CD14-positive monocyte (primary cell): ENCODE measurements at regions not wholly inside any gene's neighbourhood (a gene's known extent, or its start where the extent isn't known, plus 50 kb on each side); places are given as distances from the start of the nearest gene placed in this dataset.
A peak's percentile ranks its signal among the peaks of the same experiment; 100 is the strongest.

Source experiments
- DNase-seq, 3 donors: peaks; one replicate each; pipeline ENCODE4 v3.0.0-alpha.2; 2011 to 2022
- H2AFZ ChIP-seq: 2 replicates; pipeline ENCODE4 v1.6.0; 2012; ENCODE audit warnings: mild to moderate bottlenecking, low read depth, low read length, inconsistent platforms; ENCODE audit not compliant: insufficient read depth, poor library complexity, severe bottlenecking
- H3K27ac ChIP-seq, 2 donors: 1 replicate in 1 of 2; 2 replicates in 1 of 2; pipeline ENCODE4 v1.5.1; 2012 to 2013; ENCODE audit warnings: low read length in 2 of 2, control low read depth in 1 of 2, inconsistent platforms in 1 of 2, low read depth in 1 of 2, mild to moderate bottlenecking in 1 of 2
- H3K27me3 ChIP-seq, 2 donors: one replicate each; pipeline versions ENCODE4 v1.6.0 to v1.6.1; 2011 to 2013; ENCODE audit warnings: low read length in 2 of 2; ENCODE audit not compliant: control insufficient read depth in 2 of 2, insufficient read depth in 2 of 2
- H3K36me3 ChIP-seq, 2 donors: replicated peaks in 1 of 2; 1 replicate in 1 of 2; 2 replicates in 1 of 2; pipeline versions ENCODE4 v1.5.1 to v1.6.1; 2012 to 2013; ENCODE audit warnings: low read length in 2 of 2, control low read depth in 1 of 2, inconsistent platforms in 1 of 2, mild to moderate bottlenecking in 1 of 2; ENCODE audit not compliant: insufficient read depth in 2 of 2, control insufficient read depth in 1 of 2
- H3K4me1 ChIP-seq, 2 donors: 1 replicate in 1 of 2; 2 replicates in 1 of 2; pipeline versions ENCODE4 v1.5.1 to v1.6.1; 2012 to 2013; ENCODE audit warnings: low read length in 2 of 2, control low read depth in 1 of 2, inconsistent platforms in 1 of 2, mild to moderate bottlenecking in 1 of 2, moderate library complexity in 1 of 2; ENCODE audit not compliant: insufficient read depth in 2 of 2, control insufficient read depth in 1 of 2
- H3K4me2 ChIP-seq: replicated peaks from 2 replicates; pipeline ENCODE3; 2012; ENCODE audit warnings: low read length, moderate library complexity, mild to moderate bottlenecking; ENCODE audit not compliant: poor library complexity, severe bottlenecking; ENCODE audit errors: extremely low read depth
- H3K4me3 ChIP-seq, 3 experiments: fragments of 200-600 bp in 1 of 3; sonication (generic) in 1 of 3; replicated peaks in 1 of 3; 1 replicate in 2 of 3; 2 replicates in 1 of 3; pipeline ENCODE4 v1.5.1; 2011 to 2013; ENCODE audit warnings: low read length in 3 of 3, mild to moderate bottlenecking in 3 of 3, control low read depth in 2 of 3, low read depth in 2 of 3, inconsistent platforms in 1 of 3, moderate library complexity in 1 of 3
- H3K79me2 ChIP-seq: 2 replicates; pipeline ENCODE4 v1.6.0; 2012; ENCODE audit warnings: mild to moderate bottlenecking, control low read depth, inconsistent platforms, low read length, moderate library complexity; ENCODE audit not compliant: insufficient read depth
- H3K9ac ChIP-seq: 2 replicates; pipeline ENCODE4 v1.6.0; 2017; ENCODE audit warnings: low read length, mild to moderate bottlenecking; ENCODE audit not compliant: insufficient read depth, poor library complexity, severe bottlenecking
- H3K9me3 ChIP-seq, 2 donors: replicated peaks in 1 of 2; 1 replicate in 1 of 2; 2 replicates in 1 of 2; pipeline versions ENCODE4 v1.5.1 to v1.6.1; 2012 to 2013; ENCODE audit warnings: low read length in 2 of 2, control low read depth in 1 of 2; ENCODE audit not compliant: control insufficient read depth in 1 of 2, insufficient read depth in 1 of 2
- H4K20me1 ChIP-seq: 2 replicates; pipeline ENCODE4 v1.6.0; 2012; ENCODE audit warnings: mild to moderate bottlenecking, low read length, control low read depth, moderate library complexity; ENCODE audit not compliant: insufficient read depth
- H3K27ac Mint-ChIP-seq, 7 donors: one replicate each; pipeline ENCODE4 v1.8.0; 2020; ENCODE audit warnings: mild to moderate bottlenecking in 7 of 7, mixed read lengths in 7 of 7, moderate library complexity in 6 of 7, inconsistent platforms in 2 of 7
- H3K27me3 Mint-ChIP-seq, 3 donors: one replicate each; pipeline ENCODE4 v1.8.0; 2021 to 2022; ENCODE audit warnings: low read depth in 3 of 3, mild to moderate bottlenecking in 3 of 3, mixed read lengths in 3 of 3, moderate library complexity in 3 of 3, inconsistent platforms in 1 of 3
- H3K36me3 Mint-ChIP-seq, 2 donors: one replicate each; pipeline ENCODE4 v1.8.0; 2020; ENCODE audit warnings: mixed read lengths in 2 of 2, inconsistent platforms in 1 of 2, mild to moderate bottlenecking in 1 of 2
- H3K4me1 Mint-ChIP-seq: one replicate; pipeline ENCODE4 v1.8.0; 2020; ENCODE audit warnings: mild to moderate bottlenecking, mixed read lengths
- H3K4me3 Mint-ChIP-seq, 2 donors: one replicate each; pipeline ENCODE4 v1.8.0; 2020; ENCODE audit warnings: mild to moderate bottlenecking in 2 of 2, mixed read lengths in 2 of 2, moderate library complexity in 1 of 2
- H3K9me3 Mint-ChIP-seq, 7 donors: one replicate each; pipeline ENCODE4 v1.8.0; 2020 to 2022; ENCODE audit warnings: mixed read lengths in 7 of 7, mild to moderate bottlenecking in 6 of 7, moderate library complexity in 6 of 7, inconsistent platforms in 2 of 7
- WGBS: methylation state at CpG from one replicate; pipeline ENCODE4 v1.1.5; 2013; ENCODE audit warnings: missing lambda C conversion rate; ENCODE audit not compliant: insufficient coverage; 5-methylcytosine and 5-hydroxymethylcytosine counted together
- intact Hi-C, 2 donors: fragments of 100-400 bp; cut with micrococcal nuclease; formaldehyde crosslinking; loops; one replicate each; pipeline versions ENCODE4 v1.15.0 to v1.15.1; 2023
- TF ChIP-seq, protein P1 (sequence below): fragments of 200-600 bp; IDR thresholded peaks from one replicate; pipeline ENCODE4 v1.8.0; 2022; ENCODE audit warnings: antibody characterized with exemption, mild to moderate bottlenecking

DNA sequence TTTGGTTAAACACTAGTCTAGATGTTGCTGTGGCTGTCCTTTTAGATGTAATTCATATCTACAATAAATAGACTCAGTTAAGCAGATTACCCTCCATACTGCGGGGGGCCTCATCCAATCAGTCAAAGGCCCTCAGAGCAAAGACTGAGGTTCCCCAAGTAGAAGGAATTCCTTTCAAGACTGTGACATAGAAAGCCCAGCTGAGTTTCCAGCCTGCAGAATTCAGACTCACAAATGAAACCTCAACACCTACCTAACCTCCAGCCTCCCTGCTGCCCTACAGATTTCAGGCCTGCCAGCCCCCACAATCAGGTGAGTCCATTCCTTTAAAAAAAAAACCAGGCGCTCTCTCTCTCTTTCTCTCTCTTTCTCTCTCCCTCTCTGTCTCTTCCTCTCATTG, 73.6 kb upstream of the NSMCE3 start:
- Mint-ChIP-seq H3K27me3 (peaks cover 2 to 7% (median 4%) of the 10 kb centered on the region in 3 donors), H3K36me3 (no peaks in the 10 kb centered on the region), H3K4me1 (no peaks in the 10 kb centered on the region), H3K27ac (no peak overlapping the region), H3K9me3 (peaks cover 0 to 1% (median 0%) of the 10 kb centered on the region in 7 donors), H3K4me3 (no peak overlapping the region)
- Histone ChIP-seq H3K27ac (no peak overlapping the region), H3K4me3 (no peak overlapping the region), H4K20me1 (no peaks in the 10 kb centered on the region), H2AFZ (no peak overlapping the region), H3K27me3 (no peaks in the 10 kb centered on the region), H3K4me2 (no peak overlapping the region), H3K9ac (no peak overlapping the region), H3K79me2 (no peaks in the 10 kb centered on the region), H3K4me1 (no peaks in the 10 kb centered on the region), H3K9me3 (no peaks in the 10 kb centered on the region), H3K36me3 (no peaks in the 10 kb centered on the region)
- intact Hi-C loops, result no loop called here
- WGBS, result 90% methylated on average over 2 of the region's 2 CpGs
- DNase-seq, result no peak
- TF ChIP-seq, protein P1, sequence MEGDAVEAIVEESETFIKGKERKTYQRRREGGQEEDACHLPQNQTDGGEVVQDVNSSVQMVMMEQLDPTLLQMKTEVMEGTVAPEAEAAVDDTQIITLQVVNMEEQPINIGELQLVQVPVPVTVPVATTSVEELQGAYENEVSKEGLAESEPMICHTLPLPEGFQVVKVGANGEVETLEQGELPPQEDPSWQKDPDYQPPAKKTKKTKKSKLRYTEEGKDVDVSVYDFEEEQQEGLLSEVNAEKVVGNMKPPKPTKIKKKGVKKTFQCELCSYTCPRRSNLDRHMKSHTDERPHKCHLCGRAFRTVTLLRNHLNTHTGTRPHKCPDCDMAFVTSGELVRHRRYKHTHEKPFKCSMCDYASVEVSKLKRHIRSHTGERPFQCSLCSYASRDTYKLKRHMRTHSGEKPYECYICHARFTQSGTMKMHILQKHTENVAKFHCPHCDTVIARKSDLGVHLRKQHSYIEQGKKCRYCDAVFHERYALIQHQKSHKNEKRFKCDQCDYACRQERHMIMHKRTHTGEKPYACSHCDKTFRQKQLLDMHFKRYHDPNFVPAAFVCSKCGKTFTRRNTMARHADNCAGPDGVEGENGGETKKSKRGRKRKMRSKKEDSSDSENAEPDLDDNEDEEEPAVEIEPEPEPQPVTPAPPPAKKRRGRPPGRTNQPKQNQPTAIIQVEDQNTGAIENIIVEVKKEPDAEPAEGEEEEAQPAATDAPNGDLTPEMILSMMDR, result no peak

- WGBS, result 82% methylated on average over 3 of the region's 8 CpGs
- Mint-ChIP-seq H3K4me1 (no peaks in the 10 kb centered on the region), H3K36me3 (no peaks in the 10 kb centered on the region), H3K4me3 (no peak overlapping the region), H3K27me3 (peaks cover 3 to 7% (median 4%) of the 10 kb centered on the region in 3 donors), H3K27ac (peak overlapping the region in 1 of 7 donors; percentile 8), H3K9me3 (peaks cover 0 to 1% (median 0%) of the 10 kb centered on the region in 7 donors)
- Histone ChIP-seq H4K20me1 (no peaks in the 10 kb centered on the region), H3K4me3 (no peak overlapping the region), H3K4me1 (no peaks in the 10 kb centered on the region), H3K9me3 (no peaks in the 10 kb centered on the region), H3K9ac (no peak overlapping the region), H3K27me3 (no peaks in the 10 kb centered on the region), H3K79me2 (no peaks in the 10 kb centered on the region), H3K4me2 (no peak overlapping the region), H3K36me3 (no peaks in the 10 kb centered on the region), H2AFZ (no peak overlapping the region), H3K27ac (no peak overlapping the region)
- intact Hi-C loops, result no loop called here
- TF ChIP-seq, protein P1, result no peak
- no peak for DNase-seq
Measured at GRCh38 chr15:29342201-29342600, 72.6 kb upstream of the NSMCE3 start.
